ENCODE measurements at regions not wholly inside any gene's neighbourhood (a gene's known extent, or its start where the extent isn't known, plus 50 kb on each side); places are given as distances from the start of the nearest gene placed in this dataset.
"Not testable (repeated sequence)": the region's sequence is repeated elsewhere in the genome, so short reads cannot be mapped to it uniquely, and the experiment has no call there.

DNA sequence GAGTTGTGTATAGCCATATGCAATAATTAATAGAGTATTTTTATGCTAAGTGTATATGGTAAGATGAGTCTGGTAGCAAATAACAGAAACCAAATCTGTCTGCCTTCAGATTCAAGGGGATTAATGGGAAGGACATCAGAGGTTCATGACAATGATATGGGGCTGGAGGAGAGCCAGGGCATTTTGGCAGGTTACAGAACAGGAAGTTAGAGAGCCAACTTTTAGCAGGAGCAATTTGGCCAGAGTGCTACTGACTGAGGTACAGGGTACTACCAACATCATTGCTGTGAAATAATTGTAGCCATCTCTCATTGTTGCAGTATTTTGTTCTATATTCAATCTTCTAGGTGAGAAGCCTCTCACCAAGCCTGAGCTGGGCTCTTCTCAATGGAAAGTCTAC lies 210.9 kb upstream of the FAM47A start:
- Mint-ChIP-seq H3K4me1 (ENCODE audit: low read depth, unreplicated experiment) (peaks cover 20% of the 10 kb centered on the region), H3K9me3 (ENCODE audit: low read depth, unreplicated experiment) (no peaks in the 10 kb centered on the region), H3K27ac (ENCODE audit: unreplicated experiment) (no peak overlapping the region), H3K36me3 (ENCODE audit: insufficient read depth, unreplicated experiment) (no peaks in the 10 kb centered on the region), H3K4me3 (ENCODE audit: low read depth, unreplicated experiment) (no peak overlapping the region), H3K27me3 (ENCODE audit: unreplicated experiment) (no peaks in the 10 kb centered on the region)
- CTCF ChIA-PET = no interaction called here
- no TSS peak for BruUV-seq (replicated peaks)
- no peak for DNase-seq
- intact Hi-C loops (cut with micrococcal nuclease; ENCODE audit: unreplicated experiment) = no loop called here
- TF ChIP-seq, protein P1, sequence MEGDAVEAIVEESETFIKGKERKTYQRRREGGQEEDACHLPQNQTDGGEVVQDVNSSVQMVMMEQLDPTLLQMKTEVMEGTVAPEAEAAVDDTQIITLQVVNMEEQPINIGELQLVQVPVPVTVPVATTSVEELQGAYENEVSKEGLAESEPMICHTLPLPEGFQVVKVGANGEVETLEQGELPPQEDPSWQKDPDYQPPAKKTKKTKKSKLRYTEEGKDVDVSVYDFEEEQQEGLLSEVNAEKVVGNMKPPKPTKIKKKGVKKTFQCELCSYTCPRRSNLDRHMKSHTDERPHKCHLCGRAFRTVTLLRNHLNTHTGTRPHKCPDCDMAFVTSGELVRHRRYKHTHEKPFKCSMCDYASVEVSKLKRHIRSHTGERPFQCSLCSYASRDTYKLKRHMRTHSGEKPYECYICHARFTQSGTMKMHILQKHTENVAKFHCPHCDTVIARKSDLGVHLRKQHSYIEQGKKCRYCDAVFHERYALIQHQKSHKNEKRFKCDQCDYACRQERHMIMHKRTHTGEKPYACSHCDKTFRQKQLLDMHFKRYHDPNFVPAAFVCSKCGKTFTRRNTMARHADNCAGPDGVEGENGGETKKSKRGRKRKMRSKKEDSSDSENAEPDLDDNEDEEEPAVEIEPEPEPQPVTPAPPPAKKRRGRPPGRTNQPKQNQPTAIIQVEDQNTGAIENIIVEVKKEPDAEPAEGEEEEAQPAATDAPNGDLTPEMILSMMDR (IDR thresholded peaks at IDR 0.05; ENCODE audit: unreplicated experiment) = no peak

DNA sequence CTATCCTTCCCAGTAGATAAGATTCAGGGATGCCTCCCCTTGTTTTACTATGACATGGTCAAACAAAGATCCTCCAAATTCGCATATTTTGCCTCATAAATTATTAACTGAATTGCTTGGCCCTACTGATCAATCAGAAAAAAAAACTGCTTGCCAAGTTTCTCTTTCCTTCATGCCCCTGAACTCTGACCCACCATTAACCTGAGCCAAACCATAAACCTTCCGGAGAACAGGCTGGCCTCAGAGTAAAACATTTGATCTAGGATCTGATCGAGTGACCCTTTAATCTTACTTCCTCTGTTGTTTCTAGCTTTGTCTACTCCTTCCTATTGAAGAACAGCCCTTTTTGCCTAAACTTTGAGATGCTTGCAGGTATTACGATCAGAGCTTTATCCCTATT lies 209.7 kb upstream of the FAM47A start:
- CTCF ChIA-PET = interaction anchor here (1.3 kb wide), 1 partner anchor 908 kb away, joined by 15 read pairs; no protein-coding TSS in a partner anchor
- intact Hi-C loops (cut with micrococcal nuclease; ENCODE audit: unreplicated experiment) = no loop called here
- Mint-ChIP-seq H3K9me3 (ENCODE audit: low read depth, unreplicated experiment) (peaks cover 2% of the 10 kb centered on the region), H3K27ac (ENCODE audit: unreplicated experiment) (no peak overlapping the region), H3K36me3 (ENCODE audit: insufficient read depth, unreplicated experiment) (no peaks in the 10 kb centered on the region), H3K4me3 (ENCODE audit: low read depth, unreplicated experiment) (no peak overlapping the region), H3K27me3 (ENCODE audit: unreplicated experiment) (no peaks in the 10 kb centered on the region), H3K4me1 (ENCODE audit: low read depth, unreplicated experiment) (peaks cover 20% of the 10 kb centered on the region)
- BruUV-seq (replicated peaks) = no TSS peak
- DNase-seq = no peak
- TF ChIP-seq, protein P1 (IDR thresholded peaks at IDR 0.05; ENCODE audit: unreplicated experiment) = no peak

DNA sequence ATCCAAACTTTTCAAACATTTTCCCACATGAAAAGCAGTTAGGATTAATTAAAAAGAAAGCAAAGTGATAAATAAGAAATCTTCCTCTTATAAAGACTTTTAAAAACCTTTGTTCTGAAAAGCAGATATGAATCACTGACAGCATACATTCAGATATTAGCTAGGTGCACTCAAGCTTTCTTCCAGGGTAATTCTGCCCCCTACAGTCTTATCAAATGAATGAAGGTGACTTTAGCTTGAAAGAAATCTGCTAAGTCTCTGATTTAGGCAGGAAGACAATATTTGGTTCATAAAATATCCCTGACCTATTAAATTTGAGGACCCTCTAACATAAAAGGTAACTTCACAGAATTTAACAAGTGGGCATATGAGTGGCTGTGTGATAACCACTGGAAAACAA lies 209.1 kb upstream of the FAM47A start:
- H3K27ac Mint-ChIP-seq (ENCODE audit: unreplicated experiment) = no peak overlapping the region
- peaks cover 4% of the 10 kb centered on the region for H3K9me3 Mint-ChIP-seq (ENCODE audit: low read depth, unreplicated experiment)
- H3K4me3 Mint-ChIP-seq (ENCODE audit: low read depth, unreplicated experiment) = no peak overlapping the region
- H3K36me3 Mint-ChIP-seq (ENCODE audit: insufficient read depth, unreplicated experiment) = no peaks in the 10 kb centered on the region
- CTCF ChIA-PET = interaction anchor here (1.3 kb wide), 1 partner anchor 907 kb away, joined by 15 read pairs; no protein-coding TSS in a partner anchor
- H3K27me3 Mint-ChIP-seq (ENCODE audit: unreplicated experiment) = no peaks in the 10 kb centered on the region
- intact Hi-C loops (cut with micrococcal nuclease; ENCODE audit: unreplicated experiment) = no loop called here
- no TSS peak for BruUV-seq (replicated peaks)
- no peak for DNase-seq
- TF ChIP-seq, protein P1 (IDR thresholded peaks at IDR 0.05; ENCODE audit: unreplicated experiment) = no peak
- peaks cover 20% of the 10 kb centered on the region for H3K4me1 Mint-ChIP-seq (ENCODE audit: low read depth, unreplicated experiment)

DNA sequence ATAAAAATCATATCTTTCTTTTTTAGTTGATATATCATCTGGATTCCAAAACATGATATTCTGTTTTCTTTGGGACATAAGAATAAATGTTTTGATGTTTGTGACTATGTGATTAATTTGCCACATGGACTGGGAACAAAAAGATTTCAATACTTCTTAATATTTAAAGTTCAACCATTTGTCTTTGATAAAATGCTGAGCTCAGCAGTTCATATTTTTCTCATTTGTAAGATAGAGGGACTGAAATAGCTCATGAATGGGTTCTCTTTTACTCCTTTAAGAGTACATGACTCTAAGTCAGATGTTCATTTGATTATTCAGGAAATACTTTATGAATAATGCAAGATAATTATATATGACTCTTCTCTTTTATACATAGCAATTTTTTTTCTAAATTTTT lies 205.9 kb upstream of the FAM47A start:
- no peaks in the 10 kb centered on the region for H3K27me3 Mint-ChIP-seq (ENCODE audit: unreplicated experiment)
- no peaks in the 10 kb centered on the region for H3K36me3 Mint-ChIP-seq (ENCODE audit: insufficient read depth, unreplicated experiment)
- CTCF ChIA-PET = no interaction called here
- H3K4me3 Mint-ChIP-seq (ENCODE audit: low read depth, unreplicated experiment) = no peak overlapping the region
- H3K9me3 Mint-ChIP-seq (ENCODE audit: low read depth, unreplicated experiment) = peaks cover 4% of the 10 kb centered on the region
- BruUV-seq (replicated peaks) = no TSS peak
- TF ChIP-seq, protein P1 (IDR thresholded peaks at IDR 0.05; ENCODE audit: unreplicated experiment) = no peak
- no peak for DNase-seq
- H3K27ac Mint-ChIP-seq (ENCODE audit: unreplicated experiment) = no peak overlapping the region
- intact Hi-C loops (cut with micrococcal nuclease; ENCODE audit: unreplicated experiment) = no loop called here
- H3K4me1 Mint-ChIP-seq (ENCODE audit: low read depth, unreplicated experiment) = peaks cover 17% of the 10 kb centered on the region

DNA sequence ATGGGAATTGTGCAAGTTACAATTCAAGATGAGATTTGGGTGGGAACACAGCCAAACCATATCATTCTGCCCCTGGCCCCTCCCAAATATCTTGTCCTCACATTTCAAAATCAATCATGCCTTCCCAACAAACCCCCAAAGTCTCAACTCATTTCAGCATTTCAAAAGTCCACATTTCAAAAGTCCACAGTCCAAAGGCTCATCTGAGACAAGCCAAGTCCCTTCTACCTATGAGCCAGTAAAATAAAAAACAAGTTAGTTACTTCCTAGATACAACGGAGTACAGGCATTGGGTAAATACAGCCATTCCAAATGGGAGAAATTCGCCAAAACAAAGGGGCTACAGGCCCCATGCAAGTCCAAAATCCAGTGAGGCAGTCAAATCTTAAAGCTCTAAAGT lies 203.3 kb upstream of the FAM47A start:
- CTCF ChIA-PET = not testable (repeated sequence)

More for the DNA sequence above, 203.3 kb upstream of the FAM47A start:
- H3K27me3 Mint-ChIP-seq (ENCODE audit: unreplicated experiment); H3K36me3 Mint-ChIP-seq (ENCODE audit: insufficient read depth, unreplicated experiment); H3K4me1 Mint-ChIP-seq (ENCODE audit: low read depth, unreplicated experiment); BruUV-seq (replicated peaks); DNase-seq; H3K27ac Mint-ChIP-seq (ENCODE audit: unreplicated experiment); H3K9me3 Mint-ChIP-seq (ENCODE audit: low read depth, unreplicated experiment); H3K4me3 Mint-ChIP-seq (ENCODE audit: low read depth, unreplicated experiment); intact Hi-C loops (cut with micrococcal nuclease; ENCODE audit: unreplicated experiment): not testable (repeated sequence)
